ENCODE measurements at regions not wholly inside any gene's neighbourhood (a gene's known extent, or its start where the extent isn't known, plus 50 kb on each side); places are given as distances from the start of the nearest gene placed in this dataset.

GRCh38 chr7:79837915-79838314 is 296.7 kb upstream of the GNAI1 start:
- TF ChIP-seq GATA2 (IDR thresholded peaks at IDR 0.05; ENCODE audit: low read depth, low read length) (no peak), GATA3 (IDR thresholded peaks at IDR 0.05; ENCODE audit: low read depth, low read length) (no peak)

Data from SH-SY5Y (cell line).